ENCODE measurements at regions not wholly inside any gene's neighbourhood (a gene's known extent, or its start where the extent isn't known, plus 50 kb on each side); places are given as distances from the start of the nearest gene placed in this dataset.

GRCh38 chr6:84908304-84908904 is 144.0 kb upstream of the TBX18 start:
- Histone ChIP-seq H3K27ac (no peak overlapping the region), H3K4me3 (no peak overlapping the region), H3K4me1 (no peaks in the 10 kb centered on the region), H3K9me3 (no peaks in the 10 kb centered on the region), H3K36me3 (ENCODE audit: insufficient read depth in 1 of 2, low read depth in 1 of 2) (no peaks in the 10 kb centered on the region), H3K27me3 (ENCODE audit: insufficient read depth in 3 of 3, low read length in 2 of 3) (no peaks in the 10 kb centered on the region)
- TF ChIP-seq CTCF (IDR thresholded peaks at IDR 0.05), result no peak
- intact Hi-C loops (cut with DNase I), result no loop called here
- 27 to 59% (median 48%) methylated on average over 3 of the region's 3 CpGs for WGBS, 3 donors
- ATAC-seq (no peak), DNase-seq (no peak)

GRCh38 chr6:84906514-84906913 is 142.1 kb upstream of the TBX18 start:
- intact Hi-C loops (cut with DNase I), result no loop called here
- H3K27ac ChIP-seq, result no peak overlapping the region
- ATAC-seq, result no peak
- H3K4me3 ChIP-seq, result no peak overlapping the region
- no peaks in the 10 kb centered on the region for H3K27me3 ChIP-seq (ENCODE audit: insufficient read depth in 3 of 3, low read length in 2 of 3)
- no peak for DNase-seq
- H3K9me3 ChIP-seq, result no peaks in the 10 kb centered on the region
- H3K36me3 ChIP-seq (ENCODE audit: insufficient read depth in 1 of 2, low read depth in 1 of 2), result no peaks in the 10 kb centered on the region
- no peak for TF ChIP-seq CTCF (IDR thresholded peaks at IDR 0.05)
- no peaks in the 10 kb centered on the region for H3K4me1 ChIP-seq
- 88 to 93% (median 92%) methylated on average over 3 of the region's 3 CpGs for WGBS, 3 donors

GRCh38 chr6:84905823-84906222 is 141.4 kb upstream of the TBX18 start:
- no peak for TF ChIP-seq CTCF (IDR thresholded peaks at IDR 0.05)
- no peaks in the 10 kb centered on the region for H3K4me1 ChIP-seq
- ATAC-seq, result no peak
- intact Hi-C loops (cut with DNase I), result no loop called here
- DNase-seq, result no peak
- no peak overlapping the region for H3K27ac ChIP-seq
- H3K36me3 ChIP-seq (ENCODE audit: insufficient read depth in 1 of 2, low read depth in 1 of 2), result no peaks in the 10 kb centered on the region
- no peak overlapping the region for H3K4me3 ChIP-seq
- no peaks in the 10 kb centered on the region for H3K9me3 ChIP-seq
- WGBS, 3 donors, result 28 to 36% (median 30%) methylated on average over 1 of the region's 1 CpG
- H3K27me3 ChIP-seq (ENCODE audit: insufficient read depth in 3 of 3, low read length in 2 of 3), result no peaks in the 10 kb centered on the region

GRCh38 chr6:84902354-84902928 is 138.0 kb upstream of the TBX18 start:
- Histone ChIP-seq H3K9me3 (no peaks in the 10 kb centered on the region), H3K36me3 (ENCODE audit: insufficient read depth in 1 of 2, low read depth in 1 of 2) (no peaks in the 10 kb centered on the region), H3K4me1 (no peaks in the 10 kb centered on the region), H3K4me3 (no peak overlapping the region), H3K27me3 (ENCODE audit: insufficient read depth in 3 of 3, low read length in 2 of 3) (no peaks in the 10 kb centered on the region), H3K27ac (no peak overlapping the region)
- WGBS, 3 donors, result 81 to 88% (median 85%) methylated on average over 3 of the region's 3 CpGs
- ATAC-seq, result no peak
- no peak for DNase-seq
- intact Hi-C loops (cut with DNase I), result no loop called here
- TF ChIP-seq CTCF (IDR thresholded peaks at IDR 0.05), result no peak
